Vagina (tissue), 2 donors: ENCODE measurements at regions not wholly inside any gene's neighbourhood (a gene's known extent, or its start where the extent isn't known, plus 50 kb on each side); places are given as distances from the start of the nearest gene placed in this dataset.

Experiments
- DNase-seq, 2 donors: peaks; one replicate each; pipeline ENCODE4 v3.0.0-alpha.2; 2017; ENCODE audit errors: extremely low spot score in 2 of 2
- H3K27ac ChIP-seq: fragments of 200-600 bp; sonication (generic); one replicate; pipeline ENCODE4 v1.5.1; 2019
- H3K27me3 ChIP-seq: fragments of 200-600 bp; sonication (generic); one replicate; pipeline ENCODE4 v1.5.1; 2019
- H3K36me3 ChIP-seq, 2 donors: fragments of 200-600 bp; sonication (generic); one replicate each; pipeline ENCODE4 v1.5.1; 2017 to 2019
- H3K4me1 ChIP-seq: fragments of 200-600 bp; sonication (generic); one replicate; pipeline ENCODE4 v1.5.1; 2019
- H3K4me3 ChIP-seq, 2 donors: fragments of 200-600 bp; sonication (generic); 1 replicate in 1 of 2; 2 replicates in 1 of 2; pipeline ENCODE4 v1.5.1; 2016 to 2019
- H3K9me3 ChIP-seq: fragments of 200-600 bp; sonication (generic); one replicate; pipeline ENCODE4 v1.5.1; 2019
- POLR2A ChIP-seq, 2 donors: fragments of 450-650 bp; IDR thresholded peaks; one replicate each; pipeline ENCODE4 v1.6.1; 2017; ENCODE audit warnings: antibody characterized with exemption in 2 of 2, mild to moderate bottlenecking in 2 of 2, moderate library complexity in 2 of 2
- POLR2AphosphoS5 ChIP-seq, 2 donors: sonication (generic); formaldehyde crosslinking; IDR thresholded peaks; one replicate each; pipeline ENCODE4 v1.9.0; 2017; ENCODE audit warnings: antibody characterized with exemption in 2 of 2, mild to moderate bottlenecking in 2 of 2, low read depth in 1 of 2; ENCODE audit not compliant: insufficient read depth in 1 of 2
- intact Hi-C: fragments of 100-400 bp; cut with DNase I; formaldehyde crosslinking; loops from one replicate; pipeline ENCODE4 v1.15.1; 2023
- TF ChIP-seq, protein P1 (sequence below), 3 experiments: fragments of 450-650 bp in 2 of 3; fragments of 200-600 bp in 1 of 3; sonication (generic) in 1 of 3; IDR thresholded peaks; one replicate each; pipeline ENCODE4 v1.5.1; 2017 to 2019; ENCODE audit warnings: antibody characterized with exemption in 3 of 3, mild to moderate bottlenecking in 2 of 3, moderate library complexity in 2 of 3

DNA sequence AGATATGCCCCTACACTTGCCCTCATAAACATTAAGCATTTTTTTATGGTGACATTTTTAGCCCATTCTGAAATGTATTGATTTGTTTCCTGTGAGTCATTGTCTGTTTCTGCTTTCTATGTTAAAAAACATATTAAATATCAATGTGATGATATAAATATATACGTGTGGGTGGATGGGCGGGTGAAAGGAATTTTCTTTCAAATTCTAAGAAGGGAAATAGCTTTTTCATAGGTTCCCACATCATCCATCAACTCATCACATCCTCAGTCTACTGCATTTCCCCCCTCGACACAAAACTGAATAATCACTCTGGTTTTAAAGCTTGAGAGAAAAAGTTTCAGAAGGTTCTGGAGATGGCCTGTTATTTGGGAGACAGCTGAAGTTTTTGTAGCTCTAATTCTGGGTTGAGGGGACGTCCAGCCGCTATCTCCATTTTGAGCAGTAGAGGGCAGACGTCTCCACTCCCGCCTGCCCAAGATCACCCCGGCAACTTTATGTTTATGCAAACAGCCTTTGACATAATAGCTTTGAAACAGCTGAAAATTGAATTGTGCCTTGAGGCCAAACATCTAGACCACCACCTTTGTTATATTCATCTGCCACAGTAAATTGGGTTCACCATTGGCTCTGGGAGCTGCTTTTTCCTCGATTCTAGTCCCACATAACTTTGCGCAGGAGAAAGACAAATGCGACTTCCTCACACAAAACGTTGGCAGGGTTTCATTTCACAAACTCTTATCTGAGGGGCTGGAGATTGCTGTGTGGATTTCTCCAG lies 216.2 kb upstream of the CLINT1 start:
- Histone ChIP-seq H3K9me3 (no peaks in the 10 kb centered on the region), H3K4me1 (no peaks in the 10 kb centered on the region), H3K4me3 (peak overlapping the region in 1 of 2 donors; percentile 27), H3K27me3 (no peaks in the 10 kb centered on the region), H3K27ac (no peak overlapping the region), H3K36me3 (no peaks in the 10 kb centered on the region)
- intact Hi-C loops = loop anchor here (10.0 kb wide), 2 partner anchors 1030 to 1060 kb away; no protein-coding TSS in a partner anchor
- no peak for DNase-seq
- TF ChIP-seq, protein P1, sequence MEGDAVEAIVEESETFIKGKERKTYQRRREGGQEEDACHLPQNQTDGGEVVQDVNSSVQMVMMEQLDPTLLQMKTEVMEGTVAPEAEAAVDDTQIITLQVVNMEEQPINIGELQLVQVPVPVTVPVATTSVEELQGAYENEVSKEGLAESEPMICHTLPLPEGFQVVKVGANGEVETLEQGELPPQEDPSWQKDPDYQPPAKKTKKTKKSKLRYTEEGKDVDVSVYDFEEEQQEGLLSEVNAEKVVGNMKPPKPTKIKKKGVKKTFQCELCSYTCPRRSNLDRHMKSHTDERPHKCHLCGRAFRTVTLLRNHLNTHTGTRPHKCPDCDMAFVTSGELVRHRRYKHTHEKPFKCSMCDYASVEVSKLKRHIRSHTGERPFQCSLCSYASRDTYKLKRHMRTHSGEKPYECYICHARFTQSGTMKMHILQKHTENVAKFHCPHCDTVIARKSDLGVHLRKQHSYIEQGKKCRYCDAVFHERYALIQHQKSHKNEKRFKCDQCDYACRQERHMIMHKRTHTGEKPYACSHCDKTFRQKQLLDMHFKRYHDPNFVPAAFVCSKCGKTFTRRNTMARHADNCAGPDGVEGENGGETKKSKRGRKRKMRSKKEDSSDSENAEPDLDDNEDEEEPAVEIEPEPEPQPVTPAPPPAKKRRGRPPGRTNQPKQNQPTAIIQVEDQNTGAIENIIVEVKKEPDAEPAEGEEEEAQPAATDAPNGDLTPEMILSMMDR (IDR thresholded peaks at IDR 0.05) = peak; percentile 45 to 77 (median 68)
- no peak for TF ChIP-seq POLR2A (IDR thresholded peaks at IDR 0.05)
- peak in 1 of 2 donors; percentile 18 for TF ChIP-seq POLR2AphosphoS5 (IDR thresholded peaks at IDR 0.05; ENCODE audit: insufficient read depth in 1 of 2, low read depth in 1 of 2)

DNA sequence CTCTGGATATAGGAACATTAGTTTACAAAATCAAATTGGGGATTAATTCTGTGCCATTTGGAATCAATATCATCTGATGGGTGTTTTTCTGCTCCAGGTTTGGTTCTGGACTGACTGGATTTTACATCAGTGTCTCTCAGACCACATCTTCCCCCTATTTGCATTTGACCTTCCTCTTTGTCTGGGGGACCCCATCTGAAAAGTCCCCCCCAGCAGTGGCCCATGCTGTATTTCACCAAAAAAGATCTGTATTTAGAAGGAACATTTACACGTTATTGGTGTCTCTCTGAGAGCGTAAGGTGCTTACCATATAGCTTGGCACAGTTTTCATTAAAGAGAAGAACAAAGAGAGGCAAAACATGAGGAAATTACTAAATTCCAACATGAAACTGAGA lies 215.6 kb upstream of the CLINT1 start:
- no peaks in the 10 kb centered on the region for H3K9me3 ChIP-seq
- H3K27ac ChIP-seq = no peak overlapping the region
- no peak overlapping the region for H3K4me3 ChIP-seq
- no peak for DNase-seq
- no peak for TF ChIP-seq POLR2AphosphoS5 (IDR thresholded peaks at IDR 0.05; ENCODE audit: insufficient read depth in 1 of 2, low read depth in 1 of 2)
- no peak for TF ChIP-seq POLR2A (IDR thresholded peaks at IDR 0.05)
- TF ChIP-seq, protein P1 (IDR thresholded peaks at IDR 0.05) = no peak
- intact Hi-C loops = loop anchor here (10.0 kb wide), 2 partner anchors 1030 to 1060 kb away; no protein-coding TSS in a partner anchor
- no peaks in the 10 kb centered on the region for H3K4me1 ChIP-seq
- no peaks in the 10 kb centered on the region for H3K36me3 ChIP-seq
- no peaks in the 10 kb centered on the region for H3K27me3 ChIP-seq

DNA sequence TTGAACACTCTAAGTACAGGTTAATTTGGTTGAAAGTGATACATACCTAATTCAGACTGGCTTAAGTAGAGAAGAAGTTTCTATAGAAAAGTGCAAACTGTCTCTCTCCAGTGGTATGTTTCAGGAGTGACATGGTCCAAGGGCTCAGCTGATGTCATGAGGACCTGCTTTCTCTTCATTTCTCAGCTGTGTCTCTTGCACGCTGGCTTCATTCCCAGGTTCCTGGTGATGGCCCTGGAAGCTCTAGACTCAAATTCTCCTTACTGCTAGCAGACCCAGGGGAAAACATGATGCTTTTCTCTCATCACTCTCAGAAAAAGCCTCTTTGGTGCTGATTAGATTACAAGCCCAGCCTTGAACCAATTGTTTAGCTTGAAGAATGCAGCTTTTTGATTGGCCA lies 211.9 kb upstream of the CLINT1 start:
- peaks cover 2% of the 10 kb centered on the region for H3K4me1 ChIP-seq
- H3K27me3 ChIP-seq = no peaks in the 10 kb centered on the region
- intact Hi-C loops = loop anchor here (10.0 kb wide), 2 partner anchors 1034 to 1064 kb away; no protein-coding TSS in a partner anchor
- no peaks in the 10 kb centered on the region for H3K9me3 ChIP-seq
- TF ChIP-seq POLR2A (IDR thresholded peaks at IDR 0.05) (no peak), POLR2AphosphoS5 (IDR thresholded peaks at IDR 0.05; ENCODE audit: insufficient read depth in 1 of 2, low read depth in 1 of 2) (no peak)
- TF ChIP-seq, protein P1 (IDR thresholded peaks at IDR 0.05) = no peak
- H3K36me3 ChIP-seq = no peaks in the 10 kb centered on the region
- no peak overlapping the region for H3K4me3 ChIP-seq
- H3K27ac ChIP-seq = no peak overlapping the region
- DNase-seq = no peak

DNA sequence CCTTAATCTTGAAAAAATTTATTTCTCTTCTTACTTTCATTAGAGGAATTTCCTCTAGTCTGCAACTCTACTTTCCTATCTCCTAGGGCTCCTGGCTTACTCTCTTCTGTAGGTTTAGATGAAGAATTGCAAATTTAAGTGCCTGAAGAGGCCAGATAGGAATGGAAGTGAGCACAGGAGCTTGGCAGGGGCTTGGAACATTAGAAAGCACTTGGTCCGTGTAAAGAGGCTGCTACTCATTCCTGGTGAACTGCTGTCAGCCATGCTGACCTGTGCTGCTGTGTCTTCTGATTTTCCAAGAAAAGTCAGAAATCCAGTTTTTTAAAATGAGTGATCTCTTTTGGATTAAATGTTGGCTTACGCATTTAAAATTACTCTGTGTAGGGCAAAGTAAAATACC lies 210.9 kb upstream of the CLINT1 start:
- intact Hi-C loops = loop anchor here (10.0 kb wide), 2 partner anchors 1035 to 1065 kb away; no protein-coding TSS in a partner anchor
- no peaks in the 10 kb centered on the region for H3K36me3 ChIP-seq
- H3K27ac ChIP-seq = no peak overlapping the region
- TF ChIP-seq, protein P1 (IDR thresholded peaks at IDR 0.05) = no peak
- no peak for TF ChIP-seq POLR2AphosphoS5 (IDR thresholded peaks at IDR 0.05; ENCODE audit: insufficient read depth in 1 of 2, low read depth in 1 of 2)
- TF ChIP-seq POLR2A (IDR thresholded peaks at IDR 0.05) = no peak
- H3K27me3 ChIP-seq = no peaks in the 10 kb centered on the region
- H3K4me3 ChIP-seq = no peak overlapping the region
- peaks cover 8% of the 10 kb centered on the region for H3K4me1 ChIP-seq
- no peaks in the 10 kb centered on the region for H3K9me3 ChIP-seq
- DNase-seq = no peak

DNA sequence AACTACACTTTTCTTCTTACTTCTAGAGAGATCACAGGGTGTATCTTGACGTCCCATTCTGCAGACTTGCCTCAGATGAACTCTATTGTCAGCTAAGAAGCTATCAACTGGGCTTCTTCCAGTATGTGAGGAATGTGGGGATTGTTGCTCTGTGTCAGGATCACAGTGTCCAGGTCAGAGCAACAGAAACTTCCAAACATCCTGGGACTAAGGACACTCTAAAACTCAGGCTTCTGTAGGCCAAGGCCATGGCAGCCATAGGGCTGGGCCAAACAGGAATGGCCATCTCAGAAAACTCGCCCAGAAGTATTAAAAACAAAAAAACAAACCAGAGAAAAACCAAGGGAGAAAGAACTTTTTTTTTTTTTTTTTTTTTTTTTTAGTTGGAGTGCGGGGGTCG lies 210.0 kb upstream of the CLINT1 start:
- intact Hi-C loops = no loop called here
- peaks cover 8% of the 10 kb centered on the region for H3K4me1 ChIP-seq
- H3K9me3 ChIP-seq = no peaks in the 10 kb centered on the region
- H3K4me3 ChIP-seq = no peak overlapping the region
- H3K27me3 ChIP-seq = no peaks in the 10 kb centered on the region
- no peak for DNase-seq
- H3K27ac ChIP-seq = no peak overlapping the region
- TF ChIP-seq POLR2A (IDR thresholded peaks at IDR 0.05) (no peak), POLR2AphosphoS5 (IDR thresholded peaks at IDR 0.05; ENCODE audit: insufficient read depth in 1 of 2, low read depth in 1 of 2) (no peak)
- TF ChIP-seq, protein P1 (IDR thresholded peaks at IDR 0.05) = no peak
- H3K36me3 ChIP-seq = no peaks in the 10 kb centered on the region
